ENCODE measurements at regions not wholly inside any gene's neighbourhood (a gene's known extent, or its start where the extent isn't known, plus 50 kb on each side); places are given as distances from the start of the nearest gene placed in this dataset.
A peak's percentile ranks its signal among the peaks of the same experiment; 100 is the strongest.

DNA sequence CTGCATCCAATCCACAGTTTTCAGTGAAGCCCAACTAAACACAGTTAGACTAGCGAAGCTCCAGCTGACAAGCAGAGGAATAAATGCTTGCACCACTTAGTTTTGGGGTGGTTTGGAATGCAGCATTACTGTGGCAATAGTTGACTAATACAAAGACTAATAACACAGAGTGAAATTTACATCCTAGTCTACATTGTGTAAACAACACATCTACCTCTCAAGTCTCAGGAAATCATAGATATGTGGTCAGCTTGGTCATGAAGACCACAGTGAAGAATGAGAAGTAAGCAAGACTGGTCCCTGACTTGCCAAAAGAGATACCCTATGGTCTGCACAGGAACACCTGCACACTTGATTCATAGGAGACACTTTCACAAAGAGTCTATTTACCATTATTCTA is 155.1 kb upstream of the TANK start:
- no peak for DNase-seq (ENCODE audit: low read depth)
- no peak for TF ChIP-seq CTCF (conservative IDR thresholded peaks at IDR 0.05; ENCODE audit: low read depth, low read length)
- no peak overlapping the region for H3K4me3 ChIP-seq (ENCODE audit: low read depth, low read length)

DNA sequence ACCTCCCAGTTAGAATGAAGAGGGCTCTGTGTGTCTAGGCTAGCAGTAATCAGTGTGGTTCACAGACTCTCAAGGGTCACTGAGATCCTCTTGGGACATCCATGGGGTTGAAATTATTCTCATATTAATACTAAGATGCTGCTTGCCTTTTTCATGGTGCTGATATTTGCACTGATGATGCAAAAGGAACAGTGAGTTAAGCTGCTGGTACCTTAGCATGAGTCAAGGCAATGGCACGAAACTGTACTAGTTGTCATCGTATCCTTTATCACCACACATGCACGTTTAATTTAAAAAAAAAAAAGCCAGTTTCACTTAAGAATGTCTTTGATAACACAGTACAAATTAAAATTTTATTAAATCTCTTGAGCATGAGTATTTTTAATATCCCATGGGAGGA is 151.9 kb upstream of the TANK start:
- no peak for DNase-seq (ENCODE audit: low read depth)
- no peak overlapping the region for H3K4me3 ChIP-seq (ENCODE audit: low read depth, low read length)
- no peak for TF ChIP-seq CTCF (conservative IDR thresholded peaks at IDR 0.05; ENCODE audit: low read depth, low read length)

DNA sequence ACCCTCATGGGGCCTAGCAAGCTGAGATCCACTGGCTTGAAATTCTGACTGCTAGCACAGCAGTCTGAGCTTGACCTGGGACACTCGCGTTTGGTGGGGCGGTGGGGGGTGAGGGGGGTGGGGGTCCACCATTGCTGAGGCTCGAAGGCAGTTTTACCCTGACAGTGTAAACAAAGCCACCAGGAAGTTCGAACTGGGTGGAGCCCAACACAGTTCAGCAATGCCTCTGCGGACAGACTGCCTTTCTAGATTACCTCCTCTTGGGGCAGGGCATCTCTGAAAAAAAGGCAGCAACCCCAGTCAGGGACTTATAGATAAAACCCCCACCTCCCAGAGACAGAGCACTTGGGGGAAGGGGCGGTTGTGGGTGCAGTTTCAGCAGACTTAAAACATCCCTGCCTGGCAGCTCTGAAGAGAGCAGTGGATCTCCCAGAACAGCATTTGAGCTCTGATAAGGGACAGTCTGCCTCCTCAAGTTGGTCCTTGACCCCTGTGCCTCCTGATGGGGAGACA is 149.7 kb upstream of the TANK start:
- TF ChIP-seq CTCF (conservative IDR thresholded peaks at IDR 0.05; ENCODE audit: low read depth, low read length) = no peak
- no peak for DNase-seq (ENCODE audit: low read depth)
- no peak overlapping the region for H3K4me3 ChIP-seq (ENCODE audit: low read depth, low read length)

DNA sequence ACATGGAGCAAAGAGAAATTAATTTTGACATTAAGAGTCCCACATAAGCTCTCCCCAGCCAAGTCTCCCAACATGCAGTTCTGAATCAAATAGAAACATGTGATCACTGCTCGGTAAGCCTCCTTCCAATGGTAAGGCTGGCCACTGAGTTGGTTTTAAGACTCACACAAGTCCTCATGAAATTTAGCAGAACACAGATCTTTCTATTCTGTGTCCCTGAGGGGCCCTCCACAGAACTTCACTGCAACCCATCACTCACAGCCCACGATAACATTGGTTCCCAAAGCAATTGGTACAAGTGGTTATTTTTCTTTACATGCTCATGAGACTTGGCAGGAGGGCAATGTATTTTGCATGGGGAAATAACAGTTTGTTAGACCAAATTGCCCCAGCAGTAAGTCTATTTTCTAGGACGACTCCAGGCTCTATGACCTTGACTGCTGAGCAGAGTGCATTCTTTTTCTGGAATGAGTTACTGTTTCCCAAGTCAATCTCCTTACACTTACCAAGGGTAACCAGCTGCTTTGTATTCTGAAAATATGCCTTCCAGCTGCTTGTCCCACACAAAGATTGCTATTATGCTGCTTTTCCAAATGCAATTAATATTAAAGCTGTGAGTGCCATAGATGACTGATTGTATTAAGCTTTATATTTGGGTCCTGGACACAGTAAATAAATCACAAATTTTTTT is 142.3 kb upstream of the TANK start:
- no peak for TF ChIP-seq CTCF (conservative IDR thresholded peaks at IDR 0.05; ENCODE audit: low read depth, low read length)
- DNase-seq (ENCODE audit: low read depth) = peak; percentile 53
- no peak overlapping the region for H3K4me3 ChIP-seq (ENCODE audit: low read depth, low read length)

DNA sequence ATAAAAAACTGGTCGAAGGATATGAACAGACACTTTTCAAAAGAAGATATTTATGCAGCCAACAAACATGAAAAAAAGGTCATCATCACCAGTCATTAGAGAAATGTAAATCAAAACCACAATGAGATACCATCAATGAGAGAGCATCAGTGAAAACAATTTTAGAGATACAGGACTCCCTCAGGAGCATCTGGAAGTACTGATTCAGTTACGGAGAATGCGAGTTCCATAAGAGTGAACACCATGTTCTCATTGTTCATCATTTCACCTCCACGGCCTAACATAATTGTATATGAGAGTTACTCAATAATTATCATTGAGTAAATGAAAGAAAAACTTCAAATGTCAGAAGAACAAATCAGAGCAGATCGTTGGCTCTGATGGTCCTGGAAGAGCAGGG is 140.9 kb upstream of the TANK start:
- DNase-seq (ENCODE audit: low read depth) = peak; percentile 44
- no peak overlapping the region for H3K4me3 ChIP-seq (ENCODE audit: low read depth, low read length)
- TF ChIP-seq CTCF (conservative IDR thresholded peaks at IDR 0.05; ENCODE audit: low read depth, low read length) = no peak

- no peak overlapping the region for H3K4me3 ChIP-seq (ENCODE audit: low read depth, low read length)
- TF ChIP-seq CTCF (conservative IDR thresholded peaks at IDR 0.05; ENCODE audit: low read depth, low read length) = no peak
- no peak for DNase-seq (ENCODE audit: low read depth)
Observed at GRCh38 chr2:161020437-161020836, 139.8 kb upstream of the TANK start.

GRCh38 chr2:161028581-161028980 is 131.6 kb upstream of the TANK start:
- TF ChIP-seq CTCF (conservative IDR thresholded peaks at IDR 0.05; ENCODE audit: low read depth, low read length) = no peak
- H3K4me3 ChIP-seq (ENCODE audit: low read depth, low read length) = no peak overlapping the region
- no peak for DNase-seq (ENCODE audit: low read depth)

Data from choroid plexus epithelial cell (primary cell).